ENCODE measurements at regions not wholly inside any gene's neighbourhood (a gene's known extent, or its start where the extent isn't known, plus 50 kb on each side); places are given as distances from the start of the nearest gene placed in this dataset.

GRCh38 chr7:46739518-46740234 lies 818.6 kb upstream of the IGFBP3 start:
- DNase-seq (ENCODE audit: low spot score): no peak

- DNase-seq (ENCODE audit: low spot score): no peak
These were observed 817.7 kb upstream of the IGFBP3 start for GRCh38 chr7:46738796-46739195.

- no peak for DNase-seq (ENCODE audit: low spot score)
These were observed 817.1 kb upstream of the IGFBP3 start for GRCh38 chr7:46738165-46738564.

GRCh38 chr7:46725838-46726237 lies 804.8 kb upstream of the IGFBP3 start:
- no peak for DNase-seq (ENCODE audit: low spot score)

- no peak for DNase-seq (ENCODE audit: low spot score)
These were observed 804.1 kb upstream of the IGFBP3 start for GRCh38 chr7:46725136-46725535.

GRCh38 chr7:46723742-46724141 lies 802.7 kb upstream of the IGFBP3 start:
- DNase-seq (ENCODE audit: low spot score): no peak

- DNase-seq (ENCODE audit: low spot score): no peak
These were observed 801.9 kb upstream of the IGFBP3 start for GRCh38 chr7:46723003-46723402.

GRCh38 chr7:46720761-46721160 lies 799.7 kb upstream of the IGFBP3 start:
- DNase-seq (ENCODE audit: low spot score): no peak

- no peak for DNase-seq (ENCODE audit: low spot score)
These were observed 798.5 kb upstream of the IGFBP3 start for GRCh38 chr7:46719616-46720015.

GRCh38 chr7:46716926-46717325 lies 795.9 kb upstream of the IGFBP3 start:
- no peak for DNase-seq (ENCODE audit: low spot score)

GRCh38 chr7:46715579-46715978 lies 794.5 kb upstream of the IGFBP3 start:
- no peak for DNase-seq (ENCODE audit: low spot score)

- DNase-seq (ENCODE audit: low spot score): no peak
These were observed 793.8 kb upstream of the IGFBP3 start for GRCh38 chr7:46714904-46715303.

GRCh38 chr7:46713868-46714596 lies 793.0 kb upstream of the IGFBP3 start:
- no peak for DNase-seq (ENCODE audit: low spot score)

GRCh38 chr7:46710927-46711326 lies 789.9 kb upstream of the IGFBP3 start:
- no peak for DNase-seq (ENCODE audit: low spot score)

- no peak for DNase-seq (ENCODE audit: low spot score)
These were observed 786.9 kb upstream of the IGFBP3 start for GRCh38 chr7:46707973-46708372.

- DNase-seq (ENCODE audit: low spot score): no peak
These were observed 784.5 kb upstream of the IGFBP3 start for GRCh38 chr7:46705386-46706255.

GRCh38 chr7:46696741-46697140 lies 775.7 kb upstream of the IGFBP3 start:
- DNase-seq (ENCODE audit: low spot score): no peak

- peak; percentile 29 for DNase-seq (ENCODE audit: low spot score)
These were observed 774.1 kb upstream of the IGFBP3 start for GRCh38 chr7:46695051-46695708.

GRCh38 chr7:46694058-46694457 lies 773.0 kb upstream of the IGFBP3 start:
- no peak for DNase-seq (ENCODE audit: low spot score)

GRCh38 chr7:46687203-46687602 lies 766.1 kb upstream of the IGFBP3 start:
- no peak for DNase-seq (ENCODE audit: low spot score)

GRCh38 chr7:46685051-46685450 lies 764.0 kb upstream of the IGFBP3 start:
- DNase-seq (ENCODE audit: low spot score): no peak

Data from SK-N-DZ (cell line).